BJ (cell line): ENCODE measurements at regions not wholly inside any gene's neighbourhood (a gene's known extent, or its start where the extent isn't known, plus 50 kb on each side); places are given as distances from the start of the nearest gene placed in this dataset.
"Not testable (repeated sequence)": the region's sequence is repeated elsewhere in the genome, so short reads cannot be mapped to it uniquely, and the experiment has no call there.

Experiments used
- CTCF ChIA-PET: fragments of 350-600 bp; formaldehyde crosslinking; extraction: SDS; loops from one replicate; lab custom pipeline; 2021; ENCODE audit warnings: antibody characterized with exemption, inconsistent platforms; lab: Yijun Ruan, JAX
- POLR2A ChIA-PET: fragments of 300-600 bp; sonication (Branson Sonifier 250); formaldehyde crosslinking; extraction: SDS; loops from one replicate; lab custom pipeline; 2021; ENCODE audit warnings: antibody characterized with exemption; lab: Charles Lee
- DNase-seq: peaks from one replicate; pipeline ENCODE4 v3.0.0-alpha.2; 2011; ENCODE audit warnings: low read depth
- H3K27me3 ChIP-seq: 2 replicates; pipeline ENCODE4 v1.6.0; 2011; ENCODE audit warnings: low read length; ENCODE audit not compliant: control insufficient read depth, insufficient read depth
- H3K36me3 ChIP-seq: 2 replicates; pipeline ENCODE4 v1.5.1; 2011; ENCODE audit warnings: low read length; ENCODE audit not compliant: control insufficient read depth, insufficient read depth
- H3K4me3 ChIP-seq: 2 replicates; pipeline ENCODE4 v1.5.1; 2011; ENCODE audit warnings: low read depth, mild to moderate bottlenecking, control low read depth, low read length
- CTCF ChIP-seq: IDR thresholded peaks from 2 replicates; pipeline ENCODE4 v1.5.1; 2011; ENCODE audit warnings: low read depth, mild to moderate bottlenecking, control low read depth, inconsistent platforms, low read length, moderate library complexity; ENCODE audit not compliant: insufficient read depth

DNA sequence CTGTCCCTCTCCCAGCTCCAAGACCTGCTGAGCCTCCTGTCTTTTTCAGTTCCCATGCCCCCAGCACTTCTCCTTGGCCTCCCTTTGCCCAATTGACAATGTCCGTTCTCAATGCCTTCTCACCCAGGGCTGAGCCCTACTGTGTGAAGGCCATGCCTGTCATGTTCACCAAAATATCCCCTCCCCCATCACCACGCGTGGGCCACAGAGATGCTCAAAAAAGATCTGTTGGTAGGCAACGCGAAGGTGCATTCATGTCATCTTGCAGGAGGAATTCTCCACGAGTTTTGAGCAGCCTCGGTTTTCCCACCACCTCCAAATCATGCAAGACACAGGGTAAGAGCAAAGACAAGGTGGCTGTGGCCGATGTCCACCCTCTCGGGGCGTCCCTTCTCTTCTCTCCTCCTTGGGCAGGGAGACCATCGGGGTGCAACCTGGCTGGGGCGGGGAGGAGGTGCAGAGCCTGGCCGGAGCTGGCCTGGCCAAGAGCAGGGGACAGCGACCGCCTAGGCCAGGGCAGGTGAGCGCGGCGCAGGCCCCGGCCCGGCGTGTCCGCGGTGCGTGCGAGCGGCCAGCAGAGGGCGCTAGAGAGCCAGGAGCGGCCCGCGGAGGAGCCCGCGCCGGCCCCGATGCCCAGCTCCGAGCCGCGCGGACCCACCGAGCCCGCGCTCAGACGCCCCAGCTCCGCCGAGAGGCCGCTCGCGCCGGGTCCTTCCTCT, 56.3 kb upstream of the KRTAP5-11 start:
- DNase-seq, POLR2A ChIA-PET, H3K36me3 ChIP-seq, H3K27me3 ChIP-seq, H3K4me3 ChIP-seq: not testable (repeated sequence)
- CTCF ChIA-PET: interaction anchor here (0.6 to 1.2 kb wide), 5 partner anchors 10 to 1040 kb away, joined by 3 read pairs; no protein-coding TSS in a partner anchor
- peak; percentile 30; the same call in 1 of the 2 replicates for TF ChIP-seq CTCF

DNA sequence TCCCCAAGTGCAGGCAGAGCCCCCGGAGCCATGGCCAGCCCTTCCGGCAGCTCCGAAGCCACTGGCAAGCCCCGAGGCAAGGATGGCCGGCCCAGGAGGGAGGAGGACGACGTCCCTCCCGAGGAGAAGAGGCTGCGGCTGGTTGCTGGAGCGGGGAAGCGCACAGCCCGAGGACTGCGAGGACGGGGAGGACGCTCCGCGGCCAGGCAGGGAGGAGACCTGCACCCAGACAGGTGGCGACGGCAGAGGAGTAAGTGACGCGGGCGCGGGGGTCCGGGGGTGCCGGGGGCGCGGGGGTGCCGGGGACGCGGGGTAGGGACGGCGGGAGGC, 56.8 kb upstream of the KRTAP5-11 start:
- DNase-seq, H3K27me3 ChIP-seq, POLR2A ChIA-PET, H3K36me3 ChIP-seq, H3K4me3 ChIP-seq: not testable (repeated sequence)
- CTCF ChIA-PET: interaction anchor here (0.6 to 1.2 kb wide), 4 partner anchors 11 to 1040 kb away, joined by 3 read pairs; no protein-coding TSS in a partner anchor

DNA sequence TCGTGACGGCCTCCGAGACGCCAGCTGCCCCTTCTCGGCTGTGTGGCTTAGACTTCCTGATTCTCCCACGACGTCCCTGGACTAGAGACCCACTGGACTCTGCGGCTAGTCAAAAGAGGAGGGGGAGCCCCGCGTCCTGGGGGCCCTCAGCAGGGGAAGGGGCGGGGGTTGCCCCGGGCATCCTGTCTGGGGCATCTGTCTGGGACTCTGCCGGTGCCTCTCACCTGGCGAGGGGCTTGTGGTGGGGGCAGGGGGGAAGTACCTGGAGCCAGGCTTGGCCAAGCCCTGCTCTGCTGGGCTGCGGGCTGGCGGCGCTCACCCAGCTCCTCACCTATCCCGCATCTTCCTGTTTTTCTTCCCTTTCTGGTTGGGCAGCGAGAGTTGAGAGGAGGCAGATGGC, 57.2 kb upstream of the KRTAP5-11 start:
- POLR2A ChIA-PET, H3K36me3 ChIP-seq, H3K4me3 ChIP-seq, DNase-seq, H3K27me3 ChIP-seq: not testable (repeated sequence)
- CTCF ChIA-PET: interaction anchor here (0.6 to 1.2 kb wide), 4 partner anchors 11 to 1039 kb away, joined by 3 read pairs; no protein-coding TSS in a partner anchor

- DNase-seq, H3K27me3 ChIP-seq, H3K4me3 ChIP-seq, H3K36me3 ChIP-seq, CTCF ChIA-PET, POLR2A ChIA-PET: not testable (repeated sequence)
These were observed 64.4 kb upstream of the KRTAP5-11 start for GRCh38 chr11:71647078-71647477.

DNA sequence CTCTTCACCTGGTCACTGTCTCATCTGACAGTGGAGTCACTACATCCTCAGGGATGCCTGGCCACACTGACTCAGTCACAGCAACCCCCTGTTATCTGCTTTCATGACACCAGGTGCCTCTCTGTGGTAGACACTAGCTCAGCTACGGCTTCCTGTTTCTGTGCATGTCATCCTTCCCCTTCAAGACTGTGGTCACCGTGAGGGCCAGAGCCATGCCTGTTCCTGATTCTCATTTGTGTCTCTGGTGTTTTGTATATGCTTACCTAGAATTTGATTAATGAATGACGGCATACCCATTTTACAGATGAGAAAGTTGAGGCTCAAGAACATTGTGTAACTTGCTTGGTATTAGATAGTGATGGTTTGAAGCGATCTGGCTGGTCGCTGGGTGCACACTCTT, 70.3 kb upstream of the KRTAP5-11 start:
- POLR2A ChIA-PET, H3K36me3 ChIP-seq, CTCF ChIA-PET, DNase-seq, H3K4me3 ChIP-seq, H3K27me3 ChIP-seq: not testable (repeated sequence)

GRCh38 chr11:71654423-71654822, 71.7 kb upstream of the KRTAP5-11 start:
- H3K4me3 ChIP-seq, H3K27me3 ChIP-seq, DNase-seq, POLR2A ChIA-PET, CTCF ChIA-PET, H3K36me3 ChIP-seq: not testable (repeated sequence)

DNA sequence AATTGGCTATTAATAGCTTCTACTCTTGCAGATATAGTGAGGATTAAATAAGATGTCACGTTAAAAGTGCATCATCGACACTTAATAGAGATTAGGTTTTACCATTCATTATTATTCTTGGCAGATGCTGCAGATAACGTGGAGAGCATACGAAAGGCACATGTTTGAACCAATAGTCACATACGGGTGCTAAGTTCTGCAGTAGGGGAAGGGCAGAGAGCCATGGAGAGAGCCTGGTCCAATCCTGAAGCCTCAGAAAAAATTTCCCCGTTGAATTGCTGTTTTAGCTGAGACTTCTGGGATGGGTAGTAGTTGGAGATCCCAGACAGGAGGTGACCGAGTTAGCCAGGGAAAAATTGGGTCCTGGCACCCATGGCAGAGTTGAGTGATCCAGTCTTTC, 72.4 kb upstream of the KRTAP5-11 start:
- H3K4me3 ChIP-seq, H3K36me3 ChIP-seq, DNase-seq, CTCF ChIA-PET, H3K27me3 ChIP-seq, POLR2A ChIA-PET: not testable (repeated sequence)

- POLR2A ChIA-PET, DNase-seq, H3K4me3 ChIP-seq, H3K36me3 ChIP-seq, H3K27me3 ChIP-seq, CTCF ChIA-PET: not testable (repeated sequence)
These were observed 73.8 kb upstream of the KRTAP5-11 start for GRCh38 chr11:71656513-71656912.

- CTCF ChIA-PET, DNase-seq: not testable (repeated sequence)
These were observed 82.3 kb upstream of the KRTAP5-11 start for GRCh38 chr11:71664941-71665340.

DNA sequence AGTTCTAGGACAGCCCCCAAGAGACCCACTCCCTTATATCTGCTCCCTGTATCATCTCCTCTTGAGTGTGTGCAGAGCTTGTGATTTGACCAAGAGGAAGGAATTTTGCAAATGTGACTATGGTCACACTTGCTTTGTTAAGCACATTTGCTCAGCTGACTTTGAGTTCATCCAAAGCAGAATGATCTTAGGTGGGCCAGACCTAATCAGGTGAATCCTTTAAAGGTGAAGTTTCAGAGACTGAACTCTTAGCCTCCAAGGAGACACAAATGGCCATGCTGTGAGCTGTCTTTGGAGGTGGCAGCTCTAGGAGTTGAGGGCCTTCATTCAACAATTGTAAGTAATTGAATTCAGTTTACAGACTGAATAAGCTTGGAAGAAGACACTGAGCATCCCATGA, 115.4 kb upstream of the KRTAP5-11 start:
- CTCF ChIA-PET, POLR2A ChIA-PET, H3K27me3 ChIP-seq, H3K36me3 ChIP-seq, H3K4me3 ChIP-seq, DNase-seq: not testable (repeated sequence)

More at GRCh38 chr11:71664941-71665340, 82.3 kb upstream of the KRTAP5-11 start:
- not testable (repeated sequence) for H3K4me3 ChIP-seq, H3K36me3 ChIP-seq, H3K27me3 ChIP-seq
- POLR2A ChIA-PET: interaction anchor here (0.6 kb wide), 1 partner anchor 873 kb away, joined by 3 read pairs; no protein-coding TSS in a partner anchor

- not testable (repeated sequence) for DNase-seq
These were observed 116.3 kb upstream of the KRTAP5-11 start for GRCh38 chr11:71698961-71699360.

More at GRCh38 chr11:71698961-71699360, 116.3 kb upstream of the KRTAP5-11 start:
- H3K4me3 ChIP-seq, H3K27me3 ChIP-seq, CTCF ChIA-PET, POLR2A ChIA-PET, H3K36me3 ChIP-seq: not testable (repeated sequence)
